GM23338 (cell line): ENCODE measurements at regions not wholly inside any gene's neighbourhood (a gene's known extent, or its start where the extent isn't known, plus 50 kb on each side); places are given as distances from the start of the nearest gene placed in this dataset.

ENCODE experiments used
- ATAC-seq: fragments of 200-7000 bp; cut with Tn5 transposase; 3 replicates; pipeline ENCODE4 v1.9.1; 2020
- DNase-seq: peaks from one replicate; pipeline ENCODE4 v3.0.0-alpha.2; 2015; ENCODE audit warnings: low spot score
- H2AFZ ChIP-seq: fragments of 200-600 bp; sonication (generic); 2 replicates; pipeline ENCODE4 v1.8.0; 2016; ENCODE audit warnings: antibody characterized with exemption, mild to moderate bottlenecking, moderate library complexity
- H3F3A ChIP-seq: fragments of 200-600 bp; sonication (generic); replicated peaks from 2 replicates; pipeline ENCODE4 v1.8.0; 2017; ENCODE audit warnings: antibody characterized with exemption, mixed run types, low read depth
- H3K27ac ChIP-seq: fragments of 200-600 bp; sonication (generic); 2 replicates; pipeline ENCODE4 v1.6.1; 2016; ENCODE audit warnings: low read depth
- H3K27me3 ChIP-seq: fragments of 200-600 bp; sonication (generic); 2 replicates; pipeline ENCODE4 v1.8.0; 2016; ENCODE audit warnings: mild to moderate bottlenecking, mixed run types, moderate library complexity; ENCODE audit not compliant: insufficient read depth
- H3K36me3 ChIP-seq: fragments of 200-600 bp; sonication (generic); 2 replicates; pipeline ENCODE4 v1.8.0; 2016; ENCODE audit warnings: mild to moderate bottlenecking; ENCODE audit not compliant: insufficient read depth
- H3K4me1 ChIP-seq: fragments of 200-600 bp; sonication (generic); 2 replicates; pipeline ENCODE4 v1.8.0; 2016; ENCODE audit warnings: mild to moderate bottlenecking, moderate library complexity; ENCODE audit not compliant: insufficient read depth
- H3K4me2 ChIP-seq: fragments of 200-600 bp; sonication (generic); 2 replicates; pipeline ENCODE4 v1.7.1; 2017; ENCODE audit warnings: mixed run types
- H3K4me3 ChIP-seq: fragments of 200-600 bp; sonication (generic); 2 replicates; pipeline ENCODE4 v1.6.1; 2016; ENCODE audit warnings: mixed run types
- H3K79me2 ChIP-seq: fragments of 200-600 bp; sonication (generic); replicated peaks from 2 replicates; pipeline ENCODE4 v1.8.0; 2017; ENCODE audit warnings: mild to moderate bottlenecking; ENCODE audit not compliant: insufficient read depth
- H3K9me2 ChIP-seq: fragments of 200-600 bp; sonication (generic); 2 replicates; pipeline ENCODE4 v1.8.0; 2017; ENCODE audit not compliant: insufficient read depth
- H4K20me1 ChIP-seq: fragments of 200-600 bp; sonication (generic); replicated peaks from 2 replicates; pipeline ENCODE4 v1.8.0; 2017; ENCODE audit warnings: mild to moderate bottlenecking; ENCODE audit not compliant: insufficient read depth
- H3K27ac Mint-ChIP-seq: 2 replicates; pipeline ENCODE4 v1.8.0; 2020; ENCODE audit warnings: inconsistent platforms, mild to moderate bottlenecking, moderate library complexity, mixed read lengths
- H3K27me3 Mint-ChIP-seq: 3 replicates; pipeline ENCODE4 v1.8.0; 2022; ENCODE audit warnings: low read depth, mild to moderate bottlenecking, moderate library complexity, mixed read lengths, inconsistent platforms; ENCODE audit not compliant: insufficient read depth, poor library complexity
- H3K36me3 Mint-ChIP-seq: 3 replicates; pipeline ENCODE4 v1.8.0; 2021; ENCODE audit warnings: low read depth, mild to moderate bottlenecking, inconsistent platforms, moderate library complexity, mixed read lengths
- H3K4me1 Mint-ChIP-seq: 3 replicates; pipeline ENCODE4 v1.8.0; 2020; ENCODE audit warnings: mild to moderate bottlenecking, inconsistent platforms, mixed read lengths
- H3K4me3 Mint-ChIP-seq: 3 replicates; pipeline ENCODE4 v1.8.0; 2021; ENCODE audit warnings: moderate library complexity, mild to moderate bottlenecking, inconsistent platforms, mixed read lengths
- H3K9me3 Mint-ChIP-seq: 3 replicates; pipeline ENCODE4 v1.8.0; 2020; ENCODE audit warnings: moderate library complexity, mild to moderate bottlenecking, inconsistent platforms, mixed read lengths
- CREB1 ChIP-seq: fragments of 250-450 bp; sonication (Bioruptor Pico); IDR thresholded peaks from 2 replicates; pipeline ENCODE4 v1.5.0; 2020; ENCODE audit warnings: low read depth, mild to moderate bottlenecking, moderate library complexity
- EZH2 ChIP-seq: fragments of 200-600 bp; sonication (generic); IDR thresholded peaks from one replicate; pipeline ENCODE4 v1.8.0; 2017; ENCODE audit warnings: antibody characterized with exemption, mild to moderate bottlenecking, low read depth; ENCODE audit not compliant: unreplicated experiment
- EZH2phosphoT487 ChIP-seq: fragments of 200-600 bp; sonication (generic); IDR thresholded peaks from one replicate; pipeline ENCODE4 v1.8.1; 2018; ENCODE audit warnings: antibody characterized with exemption; ENCODE audit not compliant: unreplicated experiment
- POLR2AphosphoS5 ChIP-seq: IDR thresholded peaks from 2 replicates; pipeline ENCODE4 v1.6.1; 2016; ENCODE audit warnings: antibody characterized with exemption, low read depth
- STAT1 ChIP-seq: IDR thresholded peaks from one replicate; pipeline ENCODE4 v1.6.1; 2016; ENCODE audit warnings: antibody characterized with exemption; ENCODE audit not compliant: unreplicated experiment
- ZNF114 ChIP-seq: fragments of 250-450 bp; sonication (Bioruptor Pico); IDR thresholded peaks from 2 replicates; pipeline ENCODE4 v1.5.0; 2020; ENCODE audit warnings: mild to moderate bottlenecking, moderate library complexity
- ZNF331 ChIP-seq: fragments of 250-450 bp; sonication (Bioruptor Pico); IDR thresholded peaks from 2 replicates; pipeline ENCODE4 v1.5.0; 2020; ENCODE audit warnings: low read depth, mild to moderate bottlenecking, moderate library complexity
- TF ChIP-seq, protein P1 (sequence below): IDR thresholded peaks from one replicate; pipeline ENCODE4 v1.6.1; 2018; ENCODE audit warnings: antibody characterized with exemption; ENCODE audit not compliant: unreplicated experiment
- TF ChIP-seq, protein P2 (sequence below), 2 experiments: fragments of 200-600 bp in 1 of 2; sonication (generic) in 1 of 2; conservative IDR thresholded peaks; 2 replicates each; pipeline versions ENCODE4 v1.5.1 to v1.6.1; 2016 to 2017; ENCODE audit warnings: antibody characterized with exemption in 2 of 2, low read depth in 2 of 2, mild to moderate bottlenecking in 2 of 2, moderate library complexity in 1 of 2
- TF ChIP-seq, protein P3 (sequence below): IDR thresholded peaks from 2 replicates; pipeline ENCODE4 v1.6.1; 2016; ENCODE audit warnings: antibody characterized with exemption

GRCh38 chr12:63457857-63458256 is 210.4 kb downstream of the DPY19L2 start (continued):
- TF ChIP-seq, protein P1, sequence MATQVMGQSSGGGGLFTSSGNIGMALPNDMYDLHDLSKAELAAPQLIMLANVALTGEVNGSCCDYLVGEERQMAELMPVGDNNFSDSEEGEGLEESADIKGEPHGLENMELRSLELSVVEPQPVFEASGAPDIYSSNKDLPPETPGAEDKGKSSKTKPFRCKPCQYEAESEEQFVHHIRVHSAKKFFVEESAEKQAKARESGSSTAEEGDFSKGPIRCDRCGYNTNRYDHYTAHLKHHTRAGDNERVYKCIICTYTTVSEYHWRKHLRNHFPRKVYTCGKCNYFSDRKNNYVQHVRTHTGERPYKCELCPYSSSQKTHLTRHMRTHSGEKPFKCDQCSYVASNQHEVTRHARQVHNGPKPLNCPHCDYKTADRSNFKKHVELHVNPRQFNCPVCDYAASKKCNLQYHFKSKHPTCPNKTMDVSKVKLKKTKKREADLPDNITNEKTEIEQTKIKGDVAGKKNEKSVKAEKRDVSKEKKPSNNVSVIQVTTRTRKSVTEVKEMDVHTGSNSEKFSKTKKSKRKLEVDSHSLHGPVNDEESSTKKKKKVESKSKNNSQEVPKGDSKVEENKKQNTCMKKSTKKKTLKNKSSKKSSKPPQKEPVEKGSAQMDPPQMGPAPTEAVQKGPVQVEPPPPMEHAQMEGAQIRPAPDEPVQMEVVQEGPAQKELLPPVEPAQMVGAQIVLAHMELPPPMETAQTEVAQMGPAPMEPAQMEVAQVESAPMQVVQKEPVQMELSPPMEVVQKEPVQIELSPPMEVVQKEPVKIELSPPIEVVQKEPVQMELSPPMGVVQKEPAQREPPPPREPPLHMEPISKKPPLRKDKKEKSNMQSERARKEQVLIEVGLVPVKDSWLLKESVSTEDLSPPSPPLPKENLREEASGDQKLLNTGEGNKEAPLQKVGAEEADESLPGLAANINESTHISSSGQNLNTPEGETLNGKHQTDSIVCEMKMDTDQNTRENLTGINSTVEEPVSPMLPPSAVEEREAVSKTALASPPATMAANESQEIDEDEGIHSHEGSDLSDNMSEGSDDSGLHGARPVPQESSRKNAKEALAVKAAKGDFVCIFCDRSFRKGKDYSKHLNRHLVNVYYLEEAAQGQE, result no peak
- no peak for TF ChIP-seq POLR2AphosphoS5
- TF ChIP-seq, protein P2, sequence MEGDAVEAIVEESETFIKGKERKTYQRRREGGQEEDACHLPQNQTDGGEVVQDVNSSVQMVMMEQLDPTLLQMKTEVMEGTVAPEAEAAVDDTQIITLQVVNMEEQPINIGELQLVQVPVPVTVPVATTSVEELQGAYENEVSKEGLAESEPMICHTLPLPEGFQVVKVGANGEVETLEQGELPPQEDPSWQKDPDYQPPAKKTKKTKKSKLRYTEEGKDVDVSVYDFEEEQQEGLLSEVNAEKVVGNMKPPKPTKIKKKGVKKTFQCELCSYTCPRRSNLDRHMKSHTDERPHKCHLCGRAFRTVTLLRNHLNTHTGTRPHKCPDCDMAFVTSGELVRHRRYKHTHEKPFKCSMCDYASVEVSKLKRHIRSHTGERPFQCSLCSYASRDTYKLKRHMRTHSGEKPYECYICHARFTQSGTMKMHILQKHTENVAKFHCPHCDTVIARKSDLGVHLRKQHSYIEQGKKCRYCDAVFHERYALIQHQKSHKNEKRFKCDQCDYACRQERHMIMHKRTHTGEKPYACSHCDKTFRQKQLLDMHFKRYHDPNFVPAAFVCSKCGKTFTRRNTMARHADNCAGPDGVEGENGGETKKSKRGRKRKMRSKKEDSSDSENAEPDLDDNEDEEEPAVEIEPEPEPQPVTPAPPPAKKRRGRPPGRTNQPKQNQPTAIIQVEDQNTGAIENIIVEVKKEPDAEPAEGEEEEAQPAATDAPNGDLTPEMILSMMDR (conservative IDR thresholded peaks at IDR 0.05; ENCODE audit: low read depth in 2 of 2), result no peak
- TF ChIP-seq EZH2, result no peak
- no peak for TF ChIP-seq ZNF331 (CRISPR knock-in tag)
- no peak for TF ChIP-seq EZH2phosphoT487
- TF ChIP-seq, protein P3, sequence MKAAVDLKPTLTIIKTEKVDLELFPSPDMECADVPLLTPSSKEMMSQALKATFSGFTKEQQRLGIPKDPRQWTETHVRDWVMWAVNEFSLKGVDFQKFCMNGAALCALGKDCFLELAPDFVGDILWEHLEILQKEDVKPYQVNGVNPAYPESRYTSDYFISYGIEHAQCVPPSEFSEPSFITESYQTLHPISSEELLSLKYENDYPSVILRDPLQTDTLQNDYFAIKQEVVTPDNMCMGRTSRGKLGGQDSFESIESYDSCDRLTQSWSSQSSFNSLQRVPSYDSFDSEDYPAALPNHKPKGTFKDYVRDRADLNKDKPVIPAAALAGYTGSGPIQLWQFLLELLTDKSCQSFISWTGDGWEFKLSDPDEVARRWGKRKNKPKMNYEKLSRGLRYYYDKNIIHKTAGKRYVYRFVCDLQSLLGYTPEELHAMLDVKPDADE, result no peak

- Histone ChIP-seq H3F3A (no peaks in the 10 kb centered on the region), H3K4me1 (no peaks in the 10 kb centered on the region), H3K27ac (no peak overlapping the region), H3K36me3 (no peaks in the 10 kb centered on the region), H3K4me3 (no peak overlapping the region), H3K27me3 (no peaks in the 10 kb centered on the region), H4K20me1 (no peaks in the 10 kb centered on the region), H3K79me2 (no peaks in the 10 kb centered on the region), H2AFZ (no peak overlapping the region), H3K9me2 (peaks cover 3% of the 10 kb centered on the region; the same call in 1 of the 2 replicates), H3K4me2 (no peak overlapping the region)
- Mint-ChIP-seq H3K36me3 (no peaks in the 10 kb centered on the region), H3K4me1 (peaks cover 5% of the 10 kb centered on the region; the same call in 1 of the 3 replicates), H3K9me3 (no peaks in the 10 kb centered on the region), H3K4me3 (no peak overlapping the region), H3K27me3 (peaks cover 7% of the 10 kb centered on the region), H3K27ac (no peak overlapping the region)
- no peak for ATAC-seq
- TF ChIP-seq CREB1 (CRISPR knock-in tag) (no peak), EZH2phosphoT487 (no peak), ZNF331 (CRISPR knock-in tag) (no peak), ZNF114 (CRISPR knock-in tag) (no peak), STAT1 (no peak)
- TF ChIP-seq, protein P3, result no peak
- DNase-seq, result no peak
Measured at GRCh38 chr12:63457428-63457827, 210.9 kb downstream of the DPY19L2 start.
